Keratinocyte (primary cell): ENCODE measurements at regions not wholly inside any gene's neighbourhood (a gene's known extent, or its start where the extent isn't known, plus 50 kb on each side); places are given as distances from the start of the nearest gene placed in this dataset.
A peak's percentile ranks its signal among the peaks of the same experiment; 100 is the strongest.

ENCODE experiments used
- DNase-seq: peaks from one replicate; pipeline ENCODE4 v3.0.0-alpha.2; 2011; ENCODE audit warnings: low read depth, missing footprints, low spot score
- FAIRE-seq: peaks from 2 replicates; lab custom pipeline; 2011; peaks lifted over from hg19 to GRCh38; lab: Jason Lieb, UNC
- H2AFZ ChIP-seq: 2 replicates; pipeline ENCODE4 v1.6.0; 2012; ENCODE audit warnings: low read length, control low read depth, inconsistent platforms; ENCODE audit not compliant: control insufficient read depth
- H3K27ac ChIP-seq: 2 replicates; pipeline ENCODE4 v1.5.1; 2011; ENCODE audit warnings: low read length; ENCODE audit not compliant: control insufficient read depth, insufficient read depth
- H3K27me3 ChIP-seq: 3 replicates; pipeline ENCODE4 v1.6.0; 2011; ENCODE audit warnings: low read length; ENCODE audit not compliant: control insufficient read depth, insufficient read depth; ENCODE audit errors: extremely low read depth
- H3K36me3 ChIP-seq, 2 experiments: 2 replicates in 1 of 2; 3 replicates in 1 of 2; pipeline ENCODE4 v1.5.1; 2011; ENCODE audit warnings: low read length in 2 of 2, mild to moderate bottlenecking in 1 of 2; ENCODE audit not compliant: control insufficient read depth in 2 of 2, insufficient read depth in 2 of 2; ENCODE audit errors: extremely low read depth in 1 of 2
- H3K4me1 ChIP-seq: 3 replicates; pipeline ENCODE4 v1.5.1; 2011; ENCODE audit warnings: low read length; ENCODE audit not compliant: control insufficient read depth, insufficient read depth; ENCODE audit errors: extremely low read depth
- H3K4me2 ChIP-seq: 3 replicates; pipeline ENCODE4 v1.6.0; 2011; ENCODE audit warnings: low read depth, low read length; ENCODE audit not compliant: control insufficient read depth, insufficient read depth; ENCODE audit errors: extremely low read depth
- H3K4me3 ChIP-seq, 3 experiments: fragments of 200-600 bp in 1 of 3; sonication (generic) in 1 of 3; 2 replicates in 2 of 3; 3 replicates in 1 of 3; pipeline ENCODE4 v1.5.1; 2011 to 2016; ENCODE audit warnings: low read length in 3 of 3, mild to moderate bottlenecking in 3 of 3, control low read depth in 2 of 3, inconsistent platforms in 1 of 3, low read depth in 1 of 3, mixed read lengths in 1 of 3, mixed run types in 1 of 3, moderate library complexity in 1 of 3; ENCODE audit not compliant: control insufficient read depth in 2 of 3, insufficient read depth in 2 of 3; ENCODE audit errors: extremely low read depth in 1 of 3
- H3K79me2 ChIP-seq: 2 replicates; pipeline ENCODE4 v1.6.0; 2012; ENCODE audit warnings: low read length; ENCODE audit not compliant: control insufficient read depth, insufficient read depth
- H3K9ac ChIP-seq: 3 replicates; pipeline ENCODE4 v1.6.0; 2011; ENCODE audit warnings: low read length; ENCODE audit not compliant: control insufficient read depth, insufficient read depth; ENCODE audit errors: extremely low read depth
- H3K9me1 ChIP-seq: 3 replicates; pipeline ENCODE4 v1.6.0; 2011; ENCODE audit warnings: low read length; ENCODE audit not compliant: control insufficient read depth, insufficient read depth; ENCODE audit errors: extremely low read depth
- H3K9me3 ChIP-seq: 2 replicates; pipeline ENCODE4 v1.5.1; 2012; ENCODE audit warnings: low read depth, low read length; ENCODE audit not compliant: control insufficient read depth
- H4K20me1 ChIP-seq: 3 replicates; pipeline ENCODE4 v1.6.0; 2011; ENCODE audit warnings: low read length; ENCODE audit not compliant: control insufficient read depth, insufficient read depth; ENCODE audit errors: extremely low read depth
- CTCF ChIP-seq, 3 experiments: IDR thresholded peaks in 1 of 3; conservative IDR thresholded peaks in 1 of 3; optimal IDR thresholded peaks in 1 of 3; 2 replicates in 2 of 3; 3 replicates in 1 of 3; pipeline versions ENCODE3 to v1.5.1; 2011; ENCODE audit warnings: low read length in 3 of 3, mild to moderate bottlenecking in 3 of 3, moderate library complexity in 2 of 3, control low read depth in 1 of 3, inconsistent platforms in 1 of 3; ENCODE audit not compliant: insufficient read depth in 2 of 3; ENCODE audit errors: extremely low read depth in 1 of 3
- EZH2 ChIP-seq: IDR thresholded peaks from one replicate; pipeline ENCODE4 v1.6.1; 2012; ENCODE audit warnings: inconsistent platforms, mild to moderate bottlenecking, low read length, moderate library complexity
- dilution Hi-C: fragments of 300-500 bp; cut with MboI; formaldehyde crosslinking; loops from one replicate; pipeline ENCODE4 v1.7.0; 2020; ENCODE audit warnings: low sequenced_read_pairs; ENCODE audit not compliant: extremely low pct_ligation_motif_present

- peaks cover 41% of the 10 kb centered on the region for H3K4me1 ChIP-seq
- no peaks in the 10 kb centered on the region for H3K79me2 ChIP-seq
- H2AFZ ChIP-seq, result peak overlapping the region; percentile 5
- FAIRE-seq (no peak), DNase-seq (no peak)
- TF ChIP-seq EZH2, result no peak
- no peak for TF ChIP-seq CTCF (optimal IDR thresholded peaks at IDR 0.05 in 1 of 3, IDR thresholded peaks at IDR 0.05 in 1 of 3, conservative IDR thresholded peaks at IDR 0.05 in 1 of 3; ENCODE audit: extremely low read depth in 1 of 3, insufficient read depth in 2 of 3, low read length in 3 of 3)
- no peak overlapping the region for H3K4me3 ChIP-seq
- dilution Hi-C loops, result no loop called here
- H3K4me2 ChIP-seq, result no peak overlapping the region
- no peak overlapping the region for H3K27ac ChIP-seq
- no peaks in the 10 kb centered on the region for H3K36me3 ChIP-seq
- no peaks in the 10 kb centered on the region for H3K27me3 ChIP-seq
- H3K9me1 ChIP-seq, result no peaks in the 10 kb centered on the region
- H3K9ac ChIP-seq, result no peak overlapping the region
- no peaks in the 10 kb centered on the region for H3K9me3 ChIP-seq
- no peaks in the 10 kb centered on the region for H4K20me1 ChIP-seq
Observed at GRCh38 chr6:80544555-80544954, 438.1 kb downstream of the BCKDHB start.

DNA sequence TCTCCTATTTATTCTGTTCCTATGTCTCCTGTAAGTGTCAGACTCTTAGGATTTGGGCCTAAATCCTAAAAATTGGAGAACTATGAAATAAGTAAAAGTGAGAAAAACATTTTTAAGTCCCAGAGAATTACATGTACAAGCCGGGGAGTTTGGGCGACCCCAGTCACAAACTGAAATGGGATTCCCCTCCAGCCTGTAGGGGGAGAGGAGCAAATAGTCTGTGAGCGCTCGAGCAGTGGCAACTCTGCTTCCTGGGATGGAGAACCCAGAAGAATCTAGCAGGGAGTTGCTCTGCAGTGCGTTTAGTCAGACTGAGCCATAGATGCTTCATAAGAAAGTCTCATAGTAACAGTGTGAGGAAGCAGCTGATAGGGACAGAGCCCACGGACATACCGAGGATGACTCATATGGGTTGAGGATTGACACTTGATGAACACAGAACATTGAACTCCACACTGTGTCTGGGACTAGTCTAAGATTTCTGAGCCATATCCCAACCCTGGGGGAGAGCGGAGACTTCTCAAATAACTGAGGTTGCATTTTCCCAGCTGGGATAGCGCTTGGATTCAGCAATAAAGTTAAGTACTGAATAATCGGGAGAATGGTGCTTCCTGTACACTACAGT is 437.2 kb downstream of the BCKDHB start:
- no peaks in the 10 kb centered on the region for H3K79me2 ChIP-seq
- H2AFZ ChIP-seq, result no peak overlapping the region
- no peaks in the 10 kb centered on the region for H4K20me1 ChIP-seq
- TF ChIP-seq EZH2, result no peak
- TF ChIP-seq CTCF (optimal IDR thresholded peaks at IDR 0.05 in 1 of 3, IDR thresholded peaks at IDR 0.05 in 1 of 3, conservative IDR thresholded peaks at IDR 0.05 in 1 of 3; ENCODE audit: extremely low read depth in 1 of 3, insufficient read depth in 2 of 3, low read length in 3 of 3), result no peak
- H3K9me1 ChIP-seq, result no peaks in the 10 kb centered on the region
- no peak for DNase-seq
- peaks cover 38% of the 10 kb centered on the region for H3K4me1 ChIP-seq
- H3K27me3 ChIP-seq, result no peaks in the 10 kb centered on the region
- no peak overlapping the region for H3K27ac ChIP-seq
- H3K4me2 ChIP-seq, result no peak overlapping the region
- H3K4me3 ChIP-seq, result no peak overlapping the region
- no peaks in the 10 kb centered on the region for H3K36me3 ChIP-seq
- dilution Hi-C loops, result no loop called here
- H3K9me3 ChIP-seq, result no peaks in the 10 kb centered on the region
- peak; percentile 85 for FAIRE-seq
- H3K9ac ChIP-seq, result no peak overlapping the region
